CD14-positive monocyte (primary cell): ENCODE measurements at regions not wholly inside any gene's neighbourhood (a gene's known extent, or its start where the extent isn't known, plus 50 kb on each side); places are given as distances from the start of the nearest gene placed in this dataset.

Experiments
- DNase-seq, 3 donors: peaks; one replicate each; pipeline ENCODE4 v3.0.0-alpha.2; 2011 to 2022
- H2AFZ ChIP-seq: 2 replicates; pipeline ENCODE4 v1.6.0; 2012; ENCODE audit warnings: mild to moderate bottlenecking, low read depth, low read length, inconsistent platforms; ENCODE audit not compliant: insufficient read depth, poor library complexity, severe bottlenecking
- H3K27ac ChIP-seq, 2 donors: 1 replicate in 1 of 2; 2 replicates in 1 of 2; pipeline ENCODE4 v1.5.1; 2012 to 2013; ENCODE audit warnings: low read length in 2 of 2, control low read depth in 1 of 2, inconsistent platforms in 1 of 2, low read depth in 1 of 2, mild to moderate bottlenecking in 1 of 2
- H3K27me3 ChIP-seq, 2 donors: one replicate each; pipeline versions ENCODE4 v1.6.0 to v1.6.1; 2011 to 2013; ENCODE audit warnings: low read length in 2 of 2; ENCODE audit not compliant: control insufficient read depth in 2 of 2, insufficient read depth in 2 of 2
- H3K36me3 ChIP-seq, 2 donors: replicated peaks in 1 of 2; 1 replicate in 1 of 2; 2 replicates in 1 of 2; pipeline versions ENCODE4 v1.5.1 to v1.6.1; 2012 to 2013; ENCODE audit warnings: low read length in 2 of 2, control low read depth in 1 of 2, inconsistent platforms in 1 of 2, mild to moderate bottlenecking in 1 of 2; ENCODE audit not compliant: insufficient read depth in 2 of 2, control insufficient read depth in 1 of 2
- H3K4me1 ChIP-seq, 2 donors: 1 replicate in 1 of 2; 2 replicates in 1 of 2; pipeline versions ENCODE4 v1.5.1 to v1.6.1; 2012 to 2013; ENCODE audit warnings: low read length in 2 of 2, control low read depth in 1 of 2, inconsistent platforms in 1 of 2, mild to moderate bottlenecking in 1 of 2, moderate library complexity in 1 of 2; ENCODE audit not compliant: insufficient read depth in 2 of 2, control insufficient read depth in 1 of 2
- H3K4me2 ChIP-seq: replicated peaks from 2 replicates; pipeline ENCODE3; 2012; ENCODE audit warnings: low read length, moderate library complexity, mild to moderate bottlenecking; ENCODE audit not compliant: poor library complexity, severe bottlenecking; ENCODE audit errors: extremely low read depth
- H3K4me3 ChIP-seq, 3 experiments: fragments of 200-600 bp in 1 of 3; sonication (generic) in 1 of 3; replicated peaks in 1 of 3; 1 replicate in 2 of 3; 2 replicates in 1 of 3; pipeline ENCODE4 v1.5.1; 2011 to 2013; ENCODE audit warnings: low read length in 3 of 3, mild to moderate bottlenecking in 3 of 3, control low read depth in 2 of 3, low read depth in 2 of 3, inconsistent platforms in 1 of 3, moderate library complexity in 1 of 3
- H3K79me2 ChIP-seq: 2 replicates; pipeline ENCODE4 v1.6.0; 2012; ENCODE audit warnings: mild to moderate bottlenecking, control low read depth, inconsistent platforms, low read length, moderate library complexity; ENCODE audit not compliant: insufficient read depth
- H3K9ac ChIP-seq: 2 replicates; pipeline ENCODE4 v1.6.0; 2017; ENCODE audit warnings: low read length, mild to moderate bottlenecking; ENCODE audit not compliant: insufficient read depth, poor library complexity, severe bottlenecking
- H3K9me3 ChIP-seq, 2 donors: replicated peaks in 1 of 2; 1 replicate in 1 of 2; 2 replicates in 1 of 2; pipeline versions ENCODE4 v1.5.1 to v1.6.1; 2012 to 2013; ENCODE audit warnings: low read length in 2 of 2, control low read depth in 1 of 2; ENCODE audit not compliant: control insufficient read depth in 1 of 2, insufficient read depth in 1 of 2
- H4K20me1 ChIP-seq: 2 replicates; pipeline ENCODE4 v1.6.0; 2012; ENCODE audit warnings: mild to moderate bottlenecking, low read length, control low read depth, moderate library complexity; ENCODE audit not compliant: insufficient read depth
- H3K27ac Mint-ChIP-seq, 7 donors: one replicate each; pipeline ENCODE4 v1.8.0; 2020; ENCODE audit warnings: mild to moderate bottlenecking in 7 of 7, mixed read lengths in 7 of 7, moderate library complexity in 6 of 7, inconsistent platforms in 2 of 7
- H3K27me3 Mint-ChIP-seq, 3 donors: one replicate each; pipeline ENCODE4 v1.8.0; 2021 to 2022; ENCODE audit warnings: low read depth in 3 of 3, mild to moderate bottlenecking in 3 of 3, mixed read lengths in 3 of 3, moderate library complexity in 3 of 3, inconsistent platforms in 1 of 3
- H3K36me3 Mint-ChIP-seq, 2 donors: one replicate each; pipeline ENCODE4 v1.8.0; 2020; ENCODE audit warnings: mixed read lengths in 2 of 2, inconsistent platforms in 1 of 2, mild to moderate bottlenecking in 1 of 2
- H3K4me1 Mint-ChIP-seq: one replicate; pipeline ENCODE4 v1.8.0; 2020; ENCODE audit warnings: mild to moderate bottlenecking, mixed read lengths
- H3K4me3 Mint-ChIP-seq, 2 donors: one replicate each; pipeline ENCODE4 v1.8.0; 2020; ENCODE audit warnings: mild to moderate bottlenecking in 2 of 2, mixed read lengths in 2 of 2, moderate library complexity in 1 of 2
- H3K9me3 Mint-ChIP-seq, 7 donors: one replicate each; pipeline ENCODE4 v1.8.0; 2020 to 2022; ENCODE audit warnings: mixed read lengths in 7 of 7, mild to moderate bottlenecking in 6 of 7, moderate library complexity in 6 of 7, inconsistent platforms in 2 of 7
- WGBS: methylation state at CpG from one replicate; pipeline ENCODE4 v1.1.5; 2013; ENCODE audit warnings: missing lambda C conversion rate; ENCODE audit not compliant: insufficient coverage; 5-methylcytosine and 5-hydroxymethylcytosine counted together
- intact Hi-C, 2 donors: fragments of 100-400 bp; cut with micrococcal nuclease; formaldehyde crosslinking; loops; one replicate each; pipeline versions ENCODE4 v1.15.0 to v1.15.1; 2023
- TF ChIP-seq, protein P1 (sequence below): fragments of 200-600 bp; IDR thresholded peaks from one replicate; pipeline ENCODE4 v1.8.0; 2022; ENCODE audit warnings: antibody characterized with exemption, mild to moderate bottlenecking

- 78% methylated on average over 1 of the region's 3 CpGs for WGBS
- H3K27ac Mint-ChIP-seq = no peak overlapping the region
- no peaks in the 10 kb centered on the region for H3K4me1 Mint-ChIP-seq
- H3K4me2 ChIP-seq = no peak overlapping the region
- H2AFZ ChIP-seq = no peak overlapping the region
- no peaks in the 10 kb centered on the region for H3K27me3 Mint-ChIP-seq
- no peak for DNase-seq
- no peaks in the 10 kb centered on the region for H3K4me1 ChIP-seq
- H3K27me3 ChIP-seq = no peaks in the 10 kb centered on the region
- intact Hi-C loops = no loop called here
- no peaks in the 10 kb centered on the region for H3K36me3 Mint-ChIP-seq
- no peaks in the 10 kb centered on the region for H3K79me2 ChIP-seq
- no peaks in the 10 kb centered on the region for H3K36me3 ChIP-seq
- peaks cover 4 to 11% of the 10 kb centered on the region in 2 donors for H3K9me3 ChIP-seq
- H3K27ac ChIP-seq = no peak overlapping the region
- TF ChIP-seq, protein P1, sequence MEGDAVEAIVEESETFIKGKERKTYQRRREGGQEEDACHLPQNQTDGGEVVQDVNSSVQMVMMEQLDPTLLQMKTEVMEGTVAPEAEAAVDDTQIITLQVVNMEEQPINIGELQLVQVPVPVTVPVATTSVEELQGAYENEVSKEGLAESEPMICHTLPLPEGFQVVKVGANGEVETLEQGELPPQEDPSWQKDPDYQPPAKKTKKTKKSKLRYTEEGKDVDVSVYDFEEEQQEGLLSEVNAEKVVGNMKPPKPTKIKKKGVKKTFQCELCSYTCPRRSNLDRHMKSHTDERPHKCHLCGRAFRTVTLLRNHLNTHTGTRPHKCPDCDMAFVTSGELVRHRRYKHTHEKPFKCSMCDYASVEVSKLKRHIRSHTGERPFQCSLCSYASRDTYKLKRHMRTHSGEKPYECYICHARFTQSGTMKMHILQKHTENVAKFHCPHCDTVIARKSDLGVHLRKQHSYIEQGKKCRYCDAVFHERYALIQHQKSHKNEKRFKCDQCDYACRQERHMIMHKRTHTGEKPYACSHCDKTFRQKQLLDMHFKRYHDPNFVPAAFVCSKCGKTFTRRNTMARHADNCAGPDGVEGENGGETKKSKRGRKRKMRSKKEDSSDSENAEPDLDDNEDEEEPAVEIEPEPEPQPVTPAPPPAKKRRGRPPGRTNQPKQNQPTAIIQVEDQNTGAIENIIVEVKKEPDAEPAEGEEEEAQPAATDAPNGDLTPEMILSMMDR = no peak
- H3K9ac ChIP-seq = no peak overlapping the region
- H3K4me3 Mint-ChIP-seq = no peak overlapping the region
- H3K9me3 Mint-ChIP-seq = peaks cover 0 to 12% (median 6%) of the 10 kb centered on the region in 7 donors
- H3K4me3 ChIP-seq = no peak overlapping the region
- no peaks in the 10 kb centered on the region for H4K20me1 ChIP-seq
Measured at GRCh38 chr21:24594082-24594481, 1013.2 kb downstream of the MRPL39 start.

- Histone ChIP-seq H2AFZ (no peak overlapping the region), H3K79me2 (no peaks in the 10 kb centered on the region), H3K27ac (no peak overlapping the region), H3K4me3 (no peak overlapping the region), H3K9ac (no peak overlapping the region), H3K4me2 (no peak overlapping the region), H3K27me3 (no peaks in the 10 kb centered on the region), H3K36me3 (no peaks in the 10 kb centered on the region), H3K4me1 (no peaks in the 10 kb centered on the region), H3K9me3 (peaks cover 9 to 14% of the 10 kb centered on the region in 2 donors), H4K20me1 (no peaks in the 10 kb centered on the region)
- no peak overlapping the region for H3K27ac Mint-ChIP-seq
- TF ChIP-seq, protein P1 = no peak
- no peaks in the 10 kb centered on the region for H3K27me3 Mint-ChIP-seq
- no peak for DNase-seq
- intact Hi-C loops = no loop called here
- no peaks in the 10 kb centered on the region for H3K36me3 Mint-ChIP-seq
- peaks cover 0 to 14% (median 8%) of the 10 kb centered on the region in 7 donors for H3K9me3 Mint-ChIP-seq
- 93% methylated on average over 2 of the region's 3 CpGs for WGBS
- H3K4me3 Mint-ChIP-seq = no peak overlapping the region
- no peaks in the 10 kb centered on the region for H3K4me1 Mint-ChIP-seq
Measured at GRCh38 chr21:24590261-24590660, 1017.0 kb downstream of the MRPL39 start.
